Esophagus squamous epithelium (tissue), 4 donors: ENCODE measurements at regions not wholly inside any gene's neighbourhood (a gene's known extent, or its start where the extent isn't known, plus 50 kb on each side); places are given as distances from the start of the nearest gene placed in this dataset.

Experiments used
- POLR2A ChIP-seq, 4 donors: fragments of 450-650 bp; IDR thresholded peaks; one replicate each; pipeline ENCODE4 v1.6.1; 2017; ENCODE audit warnings: antibody characterized with exemption in 4 of 4, mild to moderate bottlenecking in 4 of 4, moderate library complexity in 3 of 4
- TF ChIP-seq, protein P1 (sequence below), 6 experiments: fragments of 450-650 bp in 4 of 6; fragments of 200-600 bp in 2 of 6; sonication (generic) in 2 of 6; IDR thresholded peaks; one replicate each; pipeline ENCODE4 v1.5.1; 2016 to 2019; ENCODE audit warnings: antibody characterized with exemption in 6 of 6, mild to moderate bottlenecking in 4 of 6, moderate library complexity in 4 of 6

DNA sequence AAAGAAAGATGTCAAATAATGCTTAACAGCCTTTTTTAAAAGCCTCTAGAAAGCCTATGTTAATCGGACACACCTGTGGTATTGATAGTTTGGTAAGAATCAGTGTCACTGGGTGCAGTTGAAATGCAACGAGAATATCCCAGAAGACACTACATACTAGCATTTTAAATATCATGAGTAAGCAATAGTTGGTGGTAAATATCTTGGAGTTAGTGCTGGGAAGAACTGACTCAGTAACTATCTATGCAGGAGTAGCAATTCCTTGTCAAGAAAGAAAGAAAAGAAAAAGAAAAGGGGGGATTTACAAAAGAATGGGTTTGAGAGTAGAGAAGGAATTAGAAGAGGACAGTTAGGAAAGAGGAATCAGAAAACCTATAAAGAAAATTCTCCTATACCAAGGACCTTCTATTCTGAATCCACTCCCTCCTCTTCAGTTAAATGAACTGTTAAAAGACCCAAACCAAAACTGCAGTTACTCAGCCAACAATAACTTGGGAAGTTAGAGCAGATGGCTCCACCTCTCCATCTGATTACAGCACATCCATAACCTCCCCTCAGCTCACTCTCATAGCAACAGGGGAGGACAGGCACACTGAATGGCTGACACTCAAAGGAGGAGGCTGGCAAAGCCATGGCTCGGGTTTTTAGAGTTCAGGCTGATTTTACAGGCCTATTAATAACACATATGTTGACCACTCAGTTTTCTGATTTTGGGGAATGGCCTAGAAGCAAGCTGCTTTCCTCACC lies 207.6 kb upstream of the MDFIC2 start:
- TF ChIP-seq, protein P1, sequence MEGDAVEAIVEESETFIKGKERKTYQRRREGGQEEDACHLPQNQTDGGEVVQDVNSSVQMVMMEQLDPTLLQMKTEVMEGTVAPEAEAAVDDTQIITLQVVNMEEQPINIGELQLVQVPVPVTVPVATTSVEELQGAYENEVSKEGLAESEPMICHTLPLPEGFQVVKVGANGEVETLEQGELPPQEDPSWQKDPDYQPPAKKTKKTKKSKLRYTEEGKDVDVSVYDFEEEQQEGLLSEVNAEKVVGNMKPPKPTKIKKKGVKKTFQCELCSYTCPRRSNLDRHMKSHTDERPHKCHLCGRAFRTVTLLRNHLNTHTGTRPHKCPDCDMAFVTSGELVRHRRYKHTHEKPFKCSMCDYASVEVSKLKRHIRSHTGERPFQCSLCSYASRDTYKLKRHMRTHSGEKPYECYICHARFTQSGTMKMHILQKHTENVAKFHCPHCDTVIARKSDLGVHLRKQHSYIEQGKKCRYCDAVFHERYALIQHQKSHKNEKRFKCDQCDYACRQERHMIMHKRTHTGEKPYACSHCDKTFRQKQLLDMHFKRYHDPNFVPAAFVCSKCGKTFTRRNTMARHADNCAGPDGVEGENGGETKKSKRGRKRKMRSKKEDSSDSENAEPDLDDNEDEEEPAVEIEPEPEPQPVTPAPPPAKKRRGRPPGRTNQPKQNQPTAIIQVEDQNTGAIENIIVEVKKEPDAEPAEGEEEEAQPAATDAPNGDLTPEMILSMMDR (IDR thresholded peaks at IDR 0.05), result no peak
- TF ChIP-seq POLR2A (IDR thresholded peaks at IDR 0.05), result no peak
